ENCODE measurements at regions not wholly inside any gene's neighbourhood (a gene's known extent, or its start where the extent isn't known, plus 50 kb on each side); places are given as distances from the start of the nearest gene placed in this dataset.

- TF ChIP-seq ARNTL (CRISPR knock-in tag; IDR thresholded peaks at IDR 0.05; ENCODE audit: borderline replicate concordance, low read depth) (no peak), TCF4 (CRISPR knock-in tag; IDR thresholded peaks at IDR 0.05; ENCODE audit: borderline replicate concordance) (no peak), RARB (CRISPR knock-in tag; IDR thresholded peaks at IDR 0.05) (no peak), GLIS3 (CRISPR knock-in tag; IDR thresholded peaks at IDR 0.05) (no peak), ESRRG (CRISPR knock-in tag; IDR thresholded peaks at IDR 0.05) (no peak), PATZ1 (CRISPR knock-in tag; IDR thresholded peaks at IDR 0.05; ENCODE audit: borderline replicate concordance) (no peak), OSR1 (CRISPR knock-in tag; IDR thresholded peaks at IDR 0.05) (no peak), ZFP3 (CRISPR knock-in tag; IDR thresholded peaks at IDR 0.05) (no peak), CREB5 (CRISPR knock-in tag; IDR thresholded peaks at IDR 0.05; ENCODE audit: low read depth) (no peak), POU6F1 (CRISPR knock-in tag; IDR thresholded peaks at IDR 0.05; ENCODE audit: borderline replicate concordance, low read depth) (no peak), TOX (CRISPR knock-in tag; IDR thresholded peaks at IDR 0.05; ENCODE audit: borderline replicate concordance) (no peak), ZNF8 (CRISPR knock-in tag; IDR thresholded peaks at IDR 0.05) (no peak)
These were observed 272.2 kb upstream of the B3GALT2 start for GRCh38 chr1:193458628-193459027.
